ENCODE measurements at regions not wholly inside any gene's neighbourhood (a gene's known extent, or its start where the extent isn't known, plus 50 kb on each side); places are given as distances from the start of the nearest gene placed in this dataset.
"Not testable (repeated sequence)": the region's sequence is repeated elsewhere in the genome, so short reads cannot be mapped to it uniquely, and the experiment has no call there.

DNA sequence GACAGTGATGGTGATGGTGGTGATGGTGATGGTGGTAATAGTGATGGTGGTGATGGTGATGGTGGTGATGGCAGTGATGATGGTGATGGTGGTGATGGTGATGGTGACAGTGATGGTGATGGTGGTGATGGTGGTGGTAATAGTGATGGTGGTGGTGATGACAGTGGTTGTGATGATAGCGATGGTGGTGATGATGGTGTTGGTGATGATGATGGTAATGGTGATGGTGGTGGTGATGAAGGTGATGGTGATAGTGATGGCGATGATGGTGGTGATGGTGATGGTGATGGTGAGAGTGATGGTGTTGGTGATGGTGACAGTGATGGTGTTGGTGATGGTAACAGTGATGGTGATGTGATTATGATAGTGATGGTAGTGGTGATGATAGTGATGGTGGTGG is 94.3 kb downstream of the ASB1 start:
- Histone ChIP-seq H3K9me3 (ENCODE audit: control insufficient read depth, insufficient read depth, low read length) (peaks cover 24% of the 10 kb centered on the region), H3K36me3 (ENCODE audit: control insufficient read depth, insufficient read depth, low read length) (no peaks in the 10 kb centered on the region), H3K4me3 (ENCODE audit: low read length) (no peak overlapping the region), H3K4me1 (ENCODE audit: control insufficient read depth, insufficient read depth, low read length) (no peaks in the 10 kb centered on the region), H3K27me3 (ENCODE audit: control insufficient read depth, insufficient read depth, low read length) (no peaks in the 10 kb centered on the region), H3K27ac (ENCODE audit: low read length) (no peak overlapping the region)
- WGBS (ENCODE audit: insufficient coverage, insufficient read length), result 100% methylated on average over 1 of the region's 2 CpGs
- DNase-seq (ENCODE audit: low read depth, low spot score), result no peak

DNA sequence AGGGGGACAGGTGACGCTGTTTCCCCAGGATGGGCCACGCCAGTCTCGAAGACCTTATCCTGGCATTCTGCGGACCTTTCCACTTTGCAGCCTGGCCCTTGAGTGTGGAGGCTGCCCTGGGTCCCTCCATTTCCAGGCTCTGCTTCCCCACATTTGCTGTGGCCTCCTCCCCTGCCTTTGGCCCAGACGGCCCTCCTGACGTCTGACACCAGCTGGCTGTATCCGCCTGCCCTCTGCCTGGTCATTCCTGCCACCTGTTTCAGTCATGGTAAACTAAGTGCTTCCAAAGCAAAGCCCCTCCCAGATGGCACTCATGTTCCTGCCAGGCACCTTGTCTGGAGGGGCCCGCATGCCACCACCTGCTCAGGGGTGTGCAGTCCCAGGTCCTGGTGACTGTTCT is 95.1 kb downstream of the ASB1 start:
- Histone ChIP-seq H3K27me3 (ENCODE audit: control insufficient read depth, insufficient read depth, low read length) (no peaks in the 10 kb centered on the region), H3K4me1 (ENCODE audit: control insufficient read depth, insufficient read depth, low read length) (no peaks in the 10 kb centered on the region), H3K9me3 (ENCODE audit: control insufficient read depth, insufficient read depth, low read length) (peaks cover 24% of the 10 kb centered on the region), H3K4me3 (ENCODE audit: low read length) (no peak overlapping the region), H3K27ac (ENCODE audit: low read length) (no peak overlapping the region), H3K36me3 (ENCODE audit: control insufficient read depth, insufficient read depth, low read length) (no peaks in the 10 kb centered on the region)
- DNase-seq (ENCODE audit: low read depth, low spot score), result no peak
- WGBS (ENCODE audit: insufficient coverage, insufficient read length), result no CpG with 5 or more reads among the region's 8 CpGs

DNA sequence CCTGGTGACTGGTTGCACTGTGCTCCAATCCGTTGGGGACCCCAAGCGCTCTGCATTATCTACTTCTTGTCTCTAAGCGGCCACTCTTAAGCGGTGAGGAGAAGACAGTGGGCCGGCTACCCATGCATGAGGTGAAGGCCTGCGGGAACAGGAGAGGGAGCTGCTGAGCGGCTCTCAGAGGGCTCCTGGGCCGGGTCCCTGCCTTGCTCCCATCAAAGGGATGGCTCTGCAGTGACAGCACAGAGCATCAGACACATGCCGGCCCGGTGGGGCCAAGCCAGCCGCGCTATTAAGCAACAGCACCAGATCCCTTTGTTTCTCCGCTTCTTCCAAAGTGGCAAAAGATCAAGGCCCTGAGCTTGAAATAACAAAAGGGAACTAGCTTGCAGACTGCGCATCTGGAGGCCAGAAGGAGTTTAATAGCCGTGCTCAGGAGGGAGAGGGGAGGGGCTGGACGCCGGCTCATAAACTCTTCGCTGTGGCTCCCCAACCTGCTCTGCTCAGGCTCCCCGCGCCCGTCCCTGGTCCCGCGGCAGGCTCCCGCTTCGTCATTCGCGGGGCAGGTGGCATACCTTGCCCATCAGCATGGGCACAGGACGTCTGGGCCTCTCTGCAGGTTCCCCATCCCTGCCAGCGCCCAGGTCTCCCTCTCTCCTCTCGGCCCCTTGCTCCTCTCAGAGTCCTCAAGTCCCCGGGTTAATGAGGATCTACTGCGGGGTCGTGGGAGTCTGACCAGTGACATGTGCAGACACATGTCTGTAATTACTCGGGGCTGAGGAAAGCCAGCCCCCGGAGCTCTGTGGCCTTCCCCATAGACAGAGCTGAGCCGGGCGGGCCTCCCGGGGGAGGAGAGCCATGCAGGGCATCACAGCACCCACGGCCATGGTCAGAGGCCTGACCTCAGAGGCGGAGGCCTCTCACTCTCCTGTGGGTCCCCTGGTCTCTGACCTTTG is 96.7 kb downstream of the ASB1 start:
- Histone ChIP-seq H3K9me3 (ENCODE audit: control insufficient read depth, insufficient read depth, low read length) (peaks cover 21% of the 10 kb centered on the region), H3K27me3 (ENCODE audit: control insufficient read depth, insufficient read depth, low read length) (no peaks in the 10 kb centered on the region), H3K4me3 (ENCODE audit: low read length) (no peak overlapping the region), H3K4me1 (ENCODE audit: control insufficient read depth, insufficient read depth, low read length) (no peaks in the 10 kb centered on the region), H3K36me3 (ENCODE audit: control insufficient read depth, insufficient read depth, low read length) (no peaks in the 10 kb centered on the region), H3K27ac (ENCODE audit: low read length) (no peak overlapping the region)
- no CpG with 5 or more reads among the region's 40 CpGs for WGBS (ENCODE audit: insufficient coverage, insufficient read length)
- DNase-seq (ENCODE audit: low read depth, low spot score), result no peak

DNA sequence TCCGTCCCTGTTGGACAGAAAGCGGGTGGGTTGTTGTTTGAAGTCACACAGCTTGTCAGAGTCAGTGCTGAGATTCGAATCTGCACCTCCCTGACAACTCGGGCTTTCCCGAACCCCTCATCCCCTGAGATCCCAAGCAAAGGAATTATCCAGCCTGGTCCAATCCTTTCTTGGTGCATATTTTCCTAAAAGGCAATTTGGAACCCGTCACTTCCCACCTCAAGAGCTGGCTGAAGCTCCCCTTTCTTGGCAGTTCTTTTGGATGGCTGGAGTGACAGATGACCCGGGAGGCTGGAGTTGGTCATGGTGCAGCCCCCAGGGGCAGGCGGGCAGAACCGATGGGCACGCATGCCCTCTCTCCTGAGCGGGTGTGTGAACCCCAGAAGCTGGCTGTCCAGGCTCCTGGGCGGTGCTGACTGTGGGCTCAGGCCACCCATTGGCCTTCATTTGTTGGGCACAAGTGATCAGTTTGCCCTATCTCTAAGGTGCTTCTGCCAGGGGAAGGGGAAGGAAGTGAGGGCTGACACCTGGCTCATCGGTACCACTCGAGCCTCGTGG is 97.8 kb downstream of the ASB1 start:
- WGBS (ENCODE audit: insufficient coverage, insufficient read length), result no CpG with 5 or more reads among the region's 15 CpGs

DNA sequence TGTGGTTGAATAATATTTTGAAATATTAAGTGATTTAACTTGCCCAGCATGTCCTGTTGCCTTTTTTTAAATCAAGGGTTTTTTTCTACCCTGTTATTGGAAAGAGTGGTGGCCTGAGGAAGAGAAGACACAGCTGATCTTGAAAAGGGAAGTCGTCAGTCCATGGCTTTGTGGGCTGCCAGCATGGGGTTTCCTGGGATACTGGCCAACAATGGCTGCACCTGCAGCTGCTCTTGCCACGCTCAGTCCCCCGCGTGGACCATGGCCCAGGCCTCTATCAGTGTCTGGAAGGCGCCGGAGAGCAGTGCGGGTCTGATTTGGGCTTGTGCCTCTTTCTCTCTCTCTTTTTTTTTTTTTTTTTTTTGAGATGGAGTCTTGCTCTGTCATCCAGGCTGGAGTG is 99.3 kb downstream of the ASB1 start:
- no peaks in the 10 kb centered on the region for H3K36me3 ChIP-seq (ENCODE audit: control insufficient read depth, insufficient read depth, low read length)
- H3K4me1 ChIP-seq (ENCODE audit: control insufficient read depth, insufficient read depth, low read length), result no peaks in the 10 kb centered on the region
- no peak for DNase-seq (ENCODE audit: low read depth, low spot score)
- peaks cover 24% of the 10 kb centered on the region for H3K9me3 ChIP-seq (ENCODE audit: control insufficient read depth, insufficient read depth, low read length)
- no CpG with 5 or more reads among the region's 7 CpGs for WGBS (ENCODE audit: insufficient coverage, insufficient read length)
- no peak overlapping the region for H3K27ac ChIP-seq (ENCODE audit: low read length)
- no peak overlapping the region for H3K4me3 ChIP-seq (ENCODE audit: low read length)
- no peaks in the 10 kb centered on the region for H3K27me3 ChIP-seq (ENCODE audit: control insufficient read depth, insufficient read depth, low read length)

More for the DNA sequence above, 97.8 kb downstream of the ASB1 start:
- no peak overlapping the region for H3K27ac ChIP-seq (ENCODE audit: low read length)
- H3K4me3 ChIP-seq (ENCODE audit: low read length), result no peak overlapping the region
- no peaks in the 10 kb centered on the region for H3K36me3 ChIP-seq (ENCODE audit: control insufficient read depth, insufficient read depth, low read length)
- no peaks in the 10 kb centered on the region for H3K4me1 ChIP-seq (ENCODE audit: control insufficient read depth, insufficient read depth, low read length)
- no peak for DNase-seq (ENCODE audit: low read depth, low spot score)
- H3K9me3 ChIP-seq (ENCODE audit: control insufficient read depth, insufficient read depth, low read length), result peaks cover 22% of the 10 kb centered on the region
- no peaks in the 10 kb centered on the region for H3K27me3 ChIP-seq (ENCODE audit: control insufficient read depth, insufficient read depth, low read length)

DNA sequence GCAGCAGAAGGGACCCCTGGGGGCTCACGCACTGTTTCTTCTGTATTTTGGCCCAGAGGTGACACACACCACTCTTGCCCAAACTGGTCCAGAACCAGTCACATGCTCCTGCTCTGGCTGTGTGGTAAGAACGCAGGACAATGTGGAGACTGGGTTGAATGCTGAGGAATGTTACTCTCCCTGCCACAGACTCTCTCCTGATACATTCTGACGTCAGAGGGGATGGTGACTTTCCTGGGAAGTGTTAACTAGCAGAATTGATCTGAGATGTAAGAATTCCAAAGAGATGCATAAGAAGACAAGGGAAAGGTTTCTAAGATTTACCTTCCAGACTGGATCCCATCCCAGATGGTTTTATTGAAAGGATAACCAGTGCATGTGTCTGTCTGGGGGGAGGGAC is 100.8 kb downstream of the ASB1 start:
- no CpG with 5 or more reads among the region's 3 CpGs for WGBS (ENCODE audit: insufficient coverage, insufficient read length)
- Histone ChIP-seq H3K27ac (ENCODE audit: low read length) (no peak overlapping the region), H3K4me3 (ENCODE audit: low read length) (no peak overlapping the region), H3K27me3 (ENCODE audit: control insufficient read depth, insufficient read depth, low read length) (no peaks in the 10 kb centered on the region), H3K9me3 (ENCODE audit: control insufficient read depth, insufficient read depth, low read length) (peaks cover 17% of the 10 kb centered on the region), H3K36me3 (ENCODE audit: control insufficient read depth, insufficient read depth, low read length) (no peaks in the 10 kb centered on the region), H3K4me1 (ENCODE audit: control insufficient read depth, insufficient read depth, low read length) (no peaks in the 10 kb centered on the region)
- no peak for DNase-seq (ENCODE audit: low read depth, low spot score)

DNA sequence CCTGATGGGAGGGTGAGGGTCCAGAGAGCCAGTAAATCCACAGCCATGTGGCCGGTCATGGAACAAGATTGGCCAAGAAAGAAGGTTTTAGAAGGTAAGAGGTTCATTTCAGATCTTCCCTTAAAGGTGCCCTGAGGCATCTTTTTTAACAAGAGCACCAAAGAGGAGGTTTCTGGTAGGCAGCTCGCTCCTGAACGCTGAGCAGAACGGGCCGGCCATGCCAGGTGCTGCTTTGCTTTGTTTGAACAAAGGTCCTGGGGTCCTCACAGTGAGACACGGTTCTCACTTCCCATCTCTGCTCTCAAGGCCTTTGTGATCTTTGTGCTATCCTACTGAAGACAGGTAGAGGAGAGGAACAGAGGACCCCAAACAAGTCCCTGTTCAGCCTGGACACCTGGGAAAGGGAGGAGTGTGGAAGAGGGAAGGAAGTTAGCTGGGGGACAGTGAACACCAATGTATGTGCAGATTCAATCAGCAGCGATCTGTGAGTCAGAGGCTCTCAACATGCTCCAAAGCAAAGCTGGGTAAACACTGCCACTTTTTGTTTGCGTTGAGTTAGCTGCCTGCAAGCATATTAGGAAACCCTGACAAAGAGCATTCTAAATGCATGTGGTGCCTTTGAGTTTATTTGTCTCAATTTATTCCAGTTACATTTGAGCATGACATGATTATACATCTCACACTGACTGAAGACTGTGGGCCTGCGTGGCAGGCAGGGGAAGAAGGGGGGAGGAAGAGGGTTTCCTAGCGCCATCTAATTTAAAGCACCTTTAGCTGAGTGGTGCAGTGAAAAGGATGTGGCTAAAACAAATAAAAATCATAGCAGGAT is 102.4 kb downstream of the ASB1 start:
- H3K36me3 ChIP-seq (ENCODE audit: control insufficient read depth, insufficient read depth, low read length), result no peaks in the 10 kb centered on the region
- H3K9me3 ChIP-seq (ENCODE audit: control insufficient read depth, insufficient read depth, low read length), result peaks cover 21% of the 10 kb centered on the region
- no peaks in the 10 kb centered on the region for H3K27me3 ChIP-seq (ENCODE audit: control insufficient read depth, insufficient read depth, low read length)
- WGBS (ENCODE audit: insufficient coverage, insufficient read length), result no CpG with 5 or more reads among the region's 10 CpGs
- no peaks in the 10 kb centered on the region for H3K4me1 ChIP-seq (ENCODE audit: control insufficient read depth, insufficient read depth, low read length)
- DNase-seq (ENCODE audit: low read depth, low spot score), result no peak
- no peak overlapping the region for H3K4me3 ChIP-seq (ENCODE audit: low read length)
- no peak overlapping the region for H3K27ac ChIP-seq (ENCODE audit: low read length)

DNA sequence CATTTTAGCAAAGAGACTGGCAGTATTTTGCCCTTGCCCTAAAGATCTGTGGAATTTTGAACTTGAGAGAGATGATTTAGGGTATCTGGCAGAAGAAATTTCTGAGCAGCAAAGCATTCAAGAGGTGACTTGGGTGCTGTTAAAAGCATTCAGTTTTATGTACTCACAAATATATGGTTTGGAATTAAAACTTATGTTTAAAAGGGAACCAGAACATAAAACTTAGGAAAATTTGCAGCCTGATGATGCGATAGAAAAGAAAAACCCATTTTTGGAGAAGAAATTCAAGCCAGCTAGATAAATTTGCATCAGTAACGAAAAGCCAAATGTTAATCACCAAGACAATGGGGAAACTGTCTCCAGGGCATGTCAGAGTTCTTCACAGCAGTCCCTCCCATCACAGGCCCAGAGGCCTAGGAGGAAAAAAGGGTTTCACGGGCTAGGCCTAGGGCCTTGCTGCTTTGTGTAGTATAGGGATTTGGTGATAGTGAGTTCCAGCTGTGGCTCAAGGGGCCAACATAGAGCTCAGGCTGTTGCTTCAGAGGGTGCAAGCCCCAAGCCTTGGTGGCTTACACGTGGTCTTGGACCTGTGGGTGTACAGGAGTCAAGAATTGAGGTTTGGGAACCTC is 104.4 kb downstream of the ASB1 start:
- not testable (repeated sequence) for H3K4me3 ChIP-seq (ENCODE audit: low read length); H3K4me1 ChIP-seq (ENCODE audit: control insufficient read depth, insufficient read depth, low read length); H3K27me3 ChIP-seq (ENCODE audit: control insufficient read depth, insufficient read depth, low read length); DNase-seq (ENCODE audit: low read depth, low spot score); H3K27ac ChIP-seq (ENCODE audit: low read length); H3K36me3 ChIP-seq (ENCODE audit: control insufficient read depth, insufficient read depth, low read length)
- no CpG with 5 or more reads among the region's 4 CpGs for WGBS (ENCODE audit: insufficient coverage, insufficient read length)
- H3K9me3 ChIP-seq (ENCODE audit: control insufficient read depth, insufficient read depth, low read length), result peaks cover 20% of the 10 kb centered on the region

DNA sequence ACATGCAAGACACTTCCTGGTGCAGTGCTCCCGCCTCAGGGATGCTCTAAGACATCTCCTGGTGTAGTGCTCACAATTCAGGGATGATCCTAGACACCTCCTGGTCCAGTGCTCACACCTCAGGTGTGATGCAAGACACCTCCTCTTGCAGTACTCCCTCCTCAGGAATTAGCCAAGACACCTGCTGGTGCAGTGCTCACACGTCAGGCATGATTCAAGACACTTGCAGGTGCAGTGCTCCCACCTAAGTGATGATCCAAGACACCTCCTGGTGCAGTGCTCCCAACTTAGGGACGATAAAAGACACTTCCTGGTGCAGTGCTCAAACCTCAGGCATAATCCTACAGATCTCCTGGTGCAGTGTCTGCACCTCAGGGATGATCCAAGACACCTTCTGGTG is 117.0 kb downstream of the ASB1 start:
- not testable (repeated sequence) for H3K27me3 ChIP-seq (ENCODE audit: control insufficient read depth, insufficient read depth, low read length); H3K4me1 ChIP-seq (ENCODE audit: control insufficient read depth, insufficient read depth, low read length); H3K4me3 ChIP-seq (ENCODE audit: low read length); H3K36me3 ChIP-seq (ENCODE audit: control insufficient read depth, insufficient read depth, low read length); H3K27ac ChIP-seq (ENCODE audit: low read length); DNase-seq (ENCODE audit: low read depth, low spot score)
- peaks cover 25% of the 10 kb centered on the region for H3K9me3 ChIP-seq (ENCODE audit: control insufficient read depth, insufficient read depth, low read length)
- WGBS (ENCODE audit: insufficient coverage, insufficient read length), result no CpG with 5 or more reads among the region's 3 CpGs

DNA sequence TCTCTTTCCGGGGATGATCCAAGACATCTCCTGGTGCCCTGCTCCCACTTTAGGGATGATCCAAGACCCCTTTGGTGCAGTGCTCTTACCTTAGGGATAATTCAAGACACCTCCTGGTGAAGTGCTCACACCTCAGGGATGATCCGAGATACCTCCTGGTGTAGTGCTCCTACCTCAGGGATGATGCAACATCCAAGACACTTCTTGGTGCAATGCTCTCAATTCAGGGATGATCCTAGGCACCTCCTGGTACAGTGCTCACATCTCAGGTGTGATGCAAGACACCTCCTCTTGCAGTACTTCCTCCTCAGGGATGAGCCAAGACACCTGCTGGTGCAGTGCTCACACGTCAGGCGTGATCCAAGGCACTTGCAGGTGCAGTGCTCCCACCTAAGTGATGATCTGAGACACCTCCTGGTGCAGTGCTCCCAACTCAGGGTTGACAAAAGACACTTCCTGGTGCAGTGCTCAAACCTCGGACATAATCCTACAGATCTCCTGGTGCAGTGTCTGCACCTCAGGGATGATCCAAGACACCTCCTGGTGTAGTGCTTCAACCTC is 122.3 kb downstream of the ASB1 start:
- no peak for DNase-seq (ENCODE audit: low read depth, low spot score)
- Histone ChIP-seq H3K36me3 (ENCODE audit: control insufficient read depth, insufficient read depth, low read length) (no peaks in the 10 kb centered on the region), H3K27ac (ENCODE audit: low read length) (no peak overlapping the region), H3K9me3 (ENCODE audit: control insufficient read depth, insufficient read depth, low read length) (peaks cover 14% of the 10 kb centered on the region), H3K27me3 (ENCODE audit: control insufficient read depth, insufficient read depth, low read length) (no peaks in the 10 kb centered on the region), H3K4me1 (ENCODE audit: control insufficient read depth, insufficient read depth, low read length) (no peaks in the 10 kb centered on the region), H3K4me3 (ENCODE audit: low read length) (no peak overlapping the region)
- WGBS (ENCODE audit: insufficient coverage, insufficient read length), result no CpG with 5 or more reads among the region's 5 CpGs
